NOMO-1 (cell line): ENCODE measurements at regions not wholly inside any gene's neighbourhood (a gene's known extent, or its start where the extent isn't known, plus 50 kb on each side); places are given as distances from the start of the nearest gene placed in this dataset.
"Not testable (repeated sequence)": the region's sequence is repeated elsewhere in the genome, so short reads cannot be mapped to it uniquely, and the experiment has no call there.

ENCODE experiments used
- DNase-seq, 2 experiments: peaks; one replicate each; lab custom pipeline; 2025; ENCODE audit not compliant: unreplicated experiment in 2 of 2; lab: John Stamatoyannopoulos, UW

- no peak for DNase-seq
These were observed 575.3 kb downstream of the TRIML1 start for GRCh38 chr4:188714501-188714900.

GRCh38 chr4:188714907-188715306 is 575.7 kb downstream of the TRIML1 start:
- no peak for DNase-seq

GRCh38 chr4:188717661-188718060 is 578.4 kb downstream of the TRIML1 start:
- DNase-seq = no peak

GRCh38 chr4:188719794-188720193 is 580.6 kb downstream of the TRIML1 start:
- no peak for DNase-seq

GRCh38 chr4:188722911-188723310 is 583.7 kb downstream of the TRIML1 start:
- no peak for DNase-seq

GRCh38 chr4:188727746-188728145 is 588.5 kb downstream of the TRIML1 start:
- no peak for DNase-seq

- DNase-seq = no peak
These were observed 589.1 kb downstream of the TRIML1 start for GRCh38 chr4:188728359-188728758.

- DNase-seq = no peak
These were observed 592.9 kb downstream of the TRIML1 start for GRCh38 chr4:188732131-188732530.

GRCh38 chr4:188735082-188735481 is 595.8 kb downstream of the TRIML1 start:
- DNase-seq = no peak

- DNase-seq = no peak
These were observed 598.2 kb downstream of the TRIML1 start for GRCh38 chr4:188737251-188738002.

GRCh38 chr4:188738290-188738689 is 599.0 kb downstream of the TRIML1 start:
- DNase-seq = not testable (repeated sequence)

GRCh38 chr4:188740172-188740571 is 600.9 kb downstream of the TRIML1 start:
- DNase-seq = not testable (repeated sequence)

- DNase-seq = not testable (repeated sequence)
These were observed 601.5 kb downstream of the TRIML1 start for GRCh38 chr4:188740791-188741190.

GRCh38 chr4:188754372-188755002 is 615.2 kb downstream of the TRIML1 start:
- no peak for DNase-seq

GRCh38 chr4:188767496-188767895 is 628.3 kb downstream of the TRIML1 start:
- DNase-seq = no peak

GRCh38 chr4:188778905-188779304 is 639.7 kb downstream of the TRIML1 start:
- no peak for DNase-seq

- no peak for DNase-seq
These were observed 640.3 kb downstream of the TRIML1 start for GRCh38 chr4:188779581-188779980.

- no peak for DNase-seq
These were observed 640.8 kb downstream of the TRIML1 start for GRCh38 chr4:188780028-188780427.

GRCh38 chr4:188780686-188781085 is 641.4 kb downstream of the TRIML1 start:
- DNase-seq = no peak

GRCh38 chr4:188781655-188782054 is 642.4 kb downstream of the TRIML1 start:
- DNase-seq = no peak

GRCh38 chr4:188783175-188783574 is 643.9 kb downstream of the TRIML1 start:
- no peak for DNase-seq

- DNase-seq = no peak
These were observed 644.4 kb downstream of the TRIML1 start for GRCh38 chr4:188783606-188784160.
